IMR-90 (cell line): ENCODE measurements at regions not wholly inside any gene's neighbourhood (a gene's known extent, or its start where the extent isn't known, plus 50 kb on each side); places are given as distances from the start of the nearest gene placed in this dataset.

ENCODE experiments used
- CHD1 ChIP-seq: IDR thresholded peaks from 2 replicates; pipeline ENCODE4 v1.6.1; 2012; ENCODE audit warnings: low read depth, low read length, improper control_type of control experiment
- MAFK ChIP-seq: IDR thresholded peaks from 2 replicates; pipeline ENCODE4 v1.6.1; 2012; ENCODE audit warnings: low read depth, low read length, improper control_type of control experiment
- POLR2A ChIP-seq: IDR thresholded peaks from 2 replicates; pipeline ENCODE4 v1.6.1; 2012; ENCODE audit warnings: mild to moderate bottlenecking, low read depth, low read length
- RAD21 ChIP-seq: IDR thresholded peaks from 2 replicates; pipeline ENCODE4 v1.6.1; 2012; ENCODE audit warnings: low read length, improper control_type of control experiment
- TF ChIP-seq, protein P1 (sequence below): conservative IDR thresholded peaks from 2 replicates; pipeline ENCODE4 v1.5.1; 2012; ENCODE audit warnings: mild to moderate bottlenecking, low read depth, low read length, improper control_type of control experiment

DNA sequence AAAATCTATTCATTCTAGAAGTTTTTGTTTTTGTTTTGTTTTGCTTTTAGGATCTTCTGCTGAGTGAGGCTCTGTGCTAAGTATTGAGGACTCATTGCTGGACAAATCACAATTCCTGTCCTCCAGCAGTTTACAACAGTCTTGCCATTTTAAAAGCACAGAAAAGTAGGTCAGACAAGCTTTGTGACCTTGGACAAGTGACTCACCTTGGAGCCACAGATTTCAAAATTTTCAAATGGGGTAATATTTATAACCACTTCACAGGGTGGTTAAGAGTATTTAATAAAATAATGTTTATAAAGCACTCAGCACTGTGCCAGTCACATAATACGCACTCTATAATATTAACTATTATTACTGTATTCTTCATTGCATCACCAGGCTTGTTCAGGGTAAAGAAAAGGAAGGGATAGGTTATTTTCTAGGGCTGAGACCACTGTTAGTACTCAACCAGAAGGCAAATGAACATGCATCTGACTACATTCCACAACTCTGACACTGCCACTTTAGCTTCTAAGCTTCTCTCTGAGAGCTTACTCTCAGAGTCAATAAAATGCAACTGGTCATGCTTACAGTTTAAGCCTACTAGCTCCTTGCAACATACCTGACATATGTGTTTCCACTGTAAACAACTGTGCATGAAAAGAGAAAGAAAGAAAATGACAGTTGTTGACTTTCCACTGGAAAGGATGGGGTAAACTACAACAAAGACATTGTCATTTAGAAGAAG, 63.2 kb upstream of the FIBIN start:
- TF ChIP-seq, protein P1, sequence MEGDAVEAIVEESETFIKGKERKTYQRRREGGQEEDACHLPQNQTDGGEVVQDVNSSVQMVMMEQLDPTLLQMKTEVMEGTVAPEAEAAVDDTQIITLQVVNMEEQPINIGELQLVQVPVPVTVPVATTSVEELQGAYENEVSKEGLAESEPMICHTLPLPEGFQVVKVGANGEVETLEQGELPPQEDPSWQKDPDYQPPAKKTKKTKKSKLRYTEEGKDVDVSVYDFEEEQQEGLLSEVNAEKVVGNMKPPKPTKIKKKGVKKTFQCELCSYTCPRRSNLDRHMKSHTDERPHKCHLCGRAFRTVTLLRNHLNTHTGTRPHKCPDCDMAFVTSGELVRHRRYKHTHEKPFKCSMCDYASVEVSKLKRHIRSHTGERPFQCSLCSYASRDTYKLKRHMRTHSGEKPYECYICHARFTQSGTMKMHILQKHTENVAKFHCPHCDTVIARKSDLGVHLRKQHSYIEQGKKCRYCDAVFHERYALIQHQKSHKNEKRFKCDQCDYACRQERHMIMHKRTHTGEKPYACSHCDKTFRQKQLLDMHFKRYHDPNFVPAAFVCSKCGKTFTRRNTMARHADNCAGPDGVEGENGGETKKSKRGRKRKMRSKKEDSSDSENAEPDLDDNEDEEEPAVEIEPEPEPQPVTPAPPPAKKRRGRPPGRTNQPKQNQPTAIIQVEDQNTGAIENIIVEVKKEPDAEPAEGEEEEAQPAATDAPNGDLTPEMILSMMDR, result no peak
- no peak for TF ChIP-seq CHD1
- TF ChIP-seq POLR2A, result no peak
- no peak for TF ChIP-seq RAD21
- TF ChIP-seq MAFK, result no peak
